Heart left ventricle (tissue), 16 donors: ENCODE measurements at regions not wholly inside any gene's neighbourhood (a gene's known extent, or its start where the extent isn't known, plus 50 kb on each side); places are given as distances from the start of the nearest gene placed in this dataset.

ENCODE experiments used
- ATAC-seq, 4 donors: fragments of 200-7000 bp; cut with Tn5 transposase; one replicate each; pipeline ENCODE4 v1.9.1; 2020 to 2022; ENCODE audit warnings: moderate library complexity in 4 of 4, mild to moderate bottlenecking in 3 of 4, moderate number of reproducible peaks in 1 of 4
- DNase-seq, 5 donors: peaks; one replicate each; pipeline ENCODE4 v3.0.0-alpha.2; 2020
- H3K27ac ChIP-seq, 12 donors: fragments of 200-600 bp; sonication (generic) in 4 of 12; one replicate each; pipeline versions ENCODE4 v1.5.0 to v1.8.0; 2016 to 2022; ENCODE audit warnings: mild to moderate bottlenecking in 2 of 12
- H3K27me3 ChIP-seq, 9 donors: fragments of 200-600 bp; sonication (generic) in 2 of 9; one replicate each; pipeline versions ENCODE4 v1.5.1 to v1.8.0; 2016 to 2022; ENCODE audit warnings: mild to moderate bottlenecking in 3 of 9
- H3K36me3 ChIP-seq, 9 donors: fragments of 200-600 bp; sonication (generic) in 2 of 9; one replicate each; pipeline versions ENCODE4 v1.5.0 to v1.8.0; 2018 to 2022; ENCODE audit warnings: mild to moderate bottlenecking in 2 of 9
- H3K4me1 ChIP-seq, 12 donors: fragments of 200-600 bp; sonication (generic) in 4 of 12; one replicate each; pipeline versions ENCODE4 v1.5.0 to v1.8.0; 2016 to 2022; ENCODE audit warnings: mild to moderate bottlenecking in 3 of 12
- H3K4me3 ChIP-seq, 12 donors: fragments of 200-600 bp; sonication (generic) in 4 of 12; one replicate each; pipeline versions ENCODE4 v1.5.0 to v1.8.0; 2017 to 2022; ENCODE audit warnings: mild to moderate bottlenecking in 9 of 12, moderate library complexity in 4 of 12
- H3K9me3 ChIP-seq, 12 donors: fragments of 200-600 bp; sonication (generic) in 4 of 12; one replicate each; pipeline versions ENCODE4 v1.5.0 to v1.8.0; 2016 to 2022; ENCODE audit warnings: mild to moderate bottlenecking in 1 of 12
- CTCF ChIP-seq, 12 donors: fragments of 200-600 bp; sonication (generic) in 4 of 12; IDR thresholded peaks; one replicate each; pipeline versions ENCODE4 v1.5.0 to v1.8.0; 2018 to 2022; ENCODE audit warnings: antibody characterized with exemption in 12 of 12, mild to moderate bottlenecking in 5 of 12
- POLR2A ChIP-seq, 2 donors: fragments of 450-650 bp; IDR thresholded peaks; one replicate each; pipeline ENCODE4 v1.6.1; 2017; ENCODE audit warnings: antibody characterized with exemption in 2 of 2, mild to moderate bottlenecking in 2 of 2, moderate library complexity in 2 of 2
- WGBS, 4 donors: extraction: QIAGEN DNeasy Blood & Tissue Kit in 2 of 4; methylation state at CpG; one replicate each; pipeline versions ENCODE4 v1.1.5 to v1.1.7; 2013 to 2018; 5-methylcytosine and 5-hydroxymethylcytosine counted together
- intact Hi-C, 10 donors: fragments of 100-400 bp; cut with DNase I; formaldehyde crosslinking; loops; one replicate each; pipeline versions ENCODE4 v1.11.1 to v1.14.2; 2022
- donor health status: ischemic (EF 13 %, LVEDD 7.1; RV severe dilation, severe dysfunction).
- donor health status: healthy with polysubstance abuse.
- donor health status: DM: no; HTN: yes; CAD: no.
- donor health status: DM: no; HTN: no; CAD: no.
- donor health status: ischemic (EF 25% LVEDD 6.9; RV normal size, moderate dysfunction).
- donor health status: ischemic (EF 25% LVEDD 5.7; RV mildly dilated, moderate dysfunction).
- donor health status: healthy.
- donor health status: DM: yes; HTN: yes; CAD: no.
- donor health status: ischemic (EF 35%, LVEDD 5.7; RV mildly dilated, moderate dysfunction).
- donor health status: nonischemic (EF 11% LVEDD 7.7; RV severe dilation, severe dysfunction).
- donor health status: DM: yes; HTN: yes; CAD: no.
- donor health status: PGD.
- donor health status: ischemic (EF 29% LVEDD 5.4; RV normal size, mild dysfunction).
- donor health status: nonischemic (EF 23%, LVEDD 6.1; RV moderate dilation, normal function).

- intact Hi-C loops = no loop called here
- 73 to 90% (median 84%) methylated on average over 8 of the region's 8 CpGs for WGBS, 4 donors
- Histone ChIP-seq H3K4me1 (peaks cover 0 to 25% (median 15%) of the 10 kb centered on the region in 12 donors), H3K9me3 (no peaks in the 10 kb centered on the region), H3K4me3 (no peak overlapping the region), H3K36me3 (no peaks in the 10 kb centered on the region), H3K27me3 (no peaks in the 10 kb centered on the region), H3K27ac (no peak overlapping the region)
- DNase-seq (no peak), ATAC-seq (no peak)
- TF ChIP-seq POLR2A (IDR thresholded peaks at IDR 0.05) (no peak), CTCF (IDR thresholded peaks at IDR 0.05) (no peak)
Observed at GRCh38 chr2:41970988-41971660, 76.7 kb upstream of the PKDCC start.

GRCh38 chr2:41972179-41972578, 75.6 kb upstream of the PKDCC start:
- peaks cover 0 to 15% (median 6%) of the 10 kb centered on the region in 12 donors for H3K4me1 ChIP-seq
- DNase-seq (no peak), ATAC-seq (no peak)
- H3K27me3 ChIP-seq = no peaks in the 10 kb centered on the region
- H3K9me3 ChIP-seq = no peaks in the 10 kb centered on the region
- no peak overlapping the region for H3K4me3 ChIP-seq
- no peak overlapping the region for H3K27ac ChIP-seq
- TF ChIP-seq POLR2A (IDR thresholded peaks at IDR 0.05) (no peak), CTCF (IDR thresholded peaks at IDR 0.05) (no peak)
- intact Hi-C loops = no loop called here
- no peaks in the 10 kb centered on the region for H3K36me3 ChIP-seq
- 89 to 99% (median 97%) methylated on average over 2 of the region's 2 CpGs for WGBS, 4 donors

GRCh38 chr2:41972819-41973218, 75.0 kb upstream of the PKDCC start:
- Histone ChIP-seq H3K4me1 (peaks cover 0 to 9% (median under 1%) of the 10 kb centered on the region in 12 donors), H3K27me3 (no peaks in the 10 kb centered on the region), H3K4me3 (no peak overlapping the region), H3K9me3 (no peaks in the 10 kb centered on the region), H3K36me3 (no peaks in the 10 kb centered on the region), H3K27ac (no peak overlapping the region)
- intact Hi-C loops = no loop called here
- TF ChIP-seq CTCF (IDR thresholded peaks at IDR 0.05) = no peak
- TF ChIP-seq POLR2A (IDR thresholded peaks at IDR 0.05) = no peak
- ATAC-seq (no peak), DNase-seq (no peak)
- WGBS, 4 donors = 84 to 89% (median 85%) methylated on average over 8 of the region's 8 CpGs

- Histone ChIP-seq H3K36me3 (no peaks in the 10 kb centered on the region), H3K4me3 (no peak overlapping the region), H3K27me3 (no peaks in the 10 kb centered on the region), H3K27ac (no peak overlapping the region), H3K4me1 (no peaks in the 10 kb centered on the region), H3K9me3 (no peaks in the 10 kb centered on the region)
- DNase-seq (no peak), ATAC-seq (no peak)
- 74 to 83% (median 79%) methylated on average over 4 of the region's 4 CpGs for WGBS, 4 donors
- intact Hi-C loops = no loop called here
- no peak for TF ChIP-seq CTCF (IDR thresholded peaks at IDR 0.05)
- TF ChIP-seq POLR2A (IDR thresholded peaks at IDR 0.05) = no peak
Observed at GRCh38 chr2:41973871-41974270, 74.0 kb upstream of the PKDCC start.
